RWPE2 (cell line): ENCODE measurements at regions not wholly inside any gene's neighbourhood (a gene's known extent, or its start where the extent isn't known, plus 50 kb on each side); places are given as distances from the start of the nearest gene placed in this dataset.

Experiments
- ATAC-seq: fragments of 200-7000 bp; cut with Tn5 transposase; 3 replicates; pipeline ENCODE4 v1.9.1; 2021; ENCODE audit warnings: low read depth
- DNase-seq: peaks from one replicate; pipeline ENCODE4 v3.0.0-alpha.2; 2020; ENCODE audit warnings: low spot score
- H3K27ac ChIP-seq: fragments of 450-650 bp; 2 replicates; pipeline ENCODE4 v1.5.1; 2017; ENCODE audit warnings: mild to moderate bottlenecking; ENCODE audit not compliant: poor library complexity, severe bottlenecking
- H3K27me3 ChIP-seq: fragments of 250-450 bp; sonication (Bioruptor Pico); 2 replicates; pipeline ENCODE4 v1.5.1; 2021; ENCODE audit warnings: mild to moderate bottlenecking, moderate library complexity; ENCODE audit not compliant: insufficient read depth, poor library complexity, severe bottlenecking
- H3K36me3 ChIP-seq: fragments of 250-450 bp; sonication (Bioruptor Pico); 2 replicates; pipeline ENCODE4 v1.5.1; 2020; ENCODE audit warnings: low read depth, mild to moderate bottlenecking, moderate library complexity
- H3K4me1 ChIP-seq: fragments of 250-450 bp; sonication (Bioruptor Pico); 2 replicates; pipeline ENCODE4 v1.5.1; 2021; ENCODE audit warnings: mild to moderate bottlenecking, moderate library complexity; ENCODE audit not compliant: insufficient read depth, poor library complexity, severe bottlenecking
- H3K4me3 ChIP-seq: fragments of 250-450 bp; sonication (Bioruptor Pico); 2 replicates; pipeline ENCODE4 v1.5.1; 2021; ENCODE audit warnings: mild to moderate bottlenecking, moderate library complexity; ENCODE audit not compliant: severe bottlenecking
- H3K9me3 ChIP-seq: fragments of 250-450 bp; sonication (Bioruptor Pico); 2 replicates; pipeline ENCODE4 v1.5.1; 2021; ENCODE audit warnings: mild to moderate bottlenecking, moderate library complexity; ENCODE audit not compliant: severe bottlenecking
- TF ChIP-seq, protein P1 (sequence below): fragments of 450-650 bp; IDR thresholded peaks from one replicate; pipeline ENCODE4 v1.5.1; 2017; ENCODE audit warnings: mild to moderate bottlenecking, moderate library complexity; ENCODE audit not compliant: poor library complexity, severe bottlenecking

DNA sequence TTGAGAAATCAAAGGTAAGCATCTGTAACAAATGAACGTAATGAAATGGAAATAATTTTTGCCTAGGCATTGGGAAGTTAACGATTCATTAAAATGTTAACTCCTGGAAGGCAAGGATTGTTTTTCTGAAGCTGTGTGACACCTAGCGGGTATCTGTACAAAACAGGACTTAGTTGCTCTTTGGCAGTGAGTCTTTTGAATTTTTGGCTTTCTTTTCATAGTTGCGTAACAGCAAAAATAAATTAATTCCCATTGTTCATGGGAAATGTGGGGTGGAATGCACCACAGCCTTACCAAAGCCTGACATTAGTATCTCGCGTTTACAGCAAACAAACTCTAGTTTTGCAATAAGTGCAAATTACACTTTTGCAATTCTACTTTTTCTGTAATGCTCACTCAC lies 92.7 kb upstream of the DTNBP1 start:
- Histone ChIP-seq H3K27me3 (no peaks in the 10 kb centered on the region), H3K4me3 (no peak overlapping the region), H3K36me3 (no peaks in the 10 kb centered on the region), H3K4me1 (no peaks in the 10 kb centered on the region), H3K9me3 (no peaks in the 10 kb centered on the region), H3K27ac (no peak overlapping the region)
- TF ChIP-seq, protein P1, sequence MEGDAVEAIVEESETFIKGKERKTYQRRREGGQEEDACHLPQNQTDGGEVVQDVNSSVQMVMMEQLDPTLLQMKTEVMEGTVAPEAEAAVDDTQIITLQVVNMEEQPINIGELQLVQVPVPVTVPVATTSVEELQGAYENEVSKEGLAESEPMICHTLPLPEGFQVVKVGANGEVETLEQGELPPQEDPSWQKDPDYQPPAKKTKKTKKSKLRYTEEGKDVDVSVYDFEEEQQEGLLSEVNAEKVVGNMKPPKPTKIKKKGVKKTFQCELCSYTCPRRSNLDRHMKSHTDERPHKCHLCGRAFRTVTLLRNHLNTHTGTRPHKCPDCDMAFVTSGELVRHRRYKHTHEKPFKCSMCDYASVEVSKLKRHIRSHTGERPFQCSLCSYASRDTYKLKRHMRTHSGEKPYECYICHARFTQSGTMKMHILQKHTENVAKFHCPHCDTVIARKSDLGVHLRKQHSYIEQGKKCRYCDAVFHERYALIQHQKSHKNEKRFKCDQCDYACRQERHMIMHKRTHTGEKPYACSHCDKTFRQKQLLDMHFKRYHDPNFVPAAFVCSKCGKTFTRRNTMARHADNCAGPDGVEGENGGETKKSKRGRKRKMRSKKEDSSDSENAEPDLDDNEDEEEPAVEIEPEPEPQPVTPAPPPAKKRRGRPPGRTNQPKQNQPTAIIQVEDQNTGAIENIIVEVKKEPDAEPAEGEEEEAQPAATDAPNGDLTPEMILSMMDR: no peak
- no peak for ATAC-seq
- no peak for DNase-seq

DNA sequence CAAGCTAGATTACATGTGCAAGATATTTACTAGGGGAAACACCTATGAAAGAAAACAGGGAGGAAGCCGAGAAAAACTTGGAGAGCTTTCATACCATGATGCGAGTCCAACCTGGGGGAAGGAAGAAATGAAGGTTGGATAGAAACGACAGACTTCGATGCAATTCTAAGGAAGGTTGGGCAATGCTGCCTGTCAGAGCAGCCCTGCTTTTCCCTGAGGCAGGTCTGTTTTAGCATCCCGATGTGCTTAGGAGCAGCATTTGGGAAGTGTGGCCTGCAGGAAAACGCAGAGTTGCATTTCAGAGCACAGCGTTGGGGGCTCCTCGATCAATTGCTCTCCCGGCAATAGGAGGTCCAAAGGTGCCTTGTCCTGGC lies 91.9 kb upstream of the DTNBP1 start:
- Histone ChIP-seq H3K9me3 (no peaks in the 10 kb centered on the region), H3K4me1 (no peaks in the 10 kb centered on the region), H3K36me3 (no peaks in the 10 kb centered on the region), H3K4me3 (no peak overlapping the region), H3K27ac (no peak overlapping the region), H3K27me3 (no peaks in the 10 kb centered on the region)
- no peak for DNase-seq
- TF ChIP-seq, protein P1: no peak
- no peak for ATAC-seq

DNA sequence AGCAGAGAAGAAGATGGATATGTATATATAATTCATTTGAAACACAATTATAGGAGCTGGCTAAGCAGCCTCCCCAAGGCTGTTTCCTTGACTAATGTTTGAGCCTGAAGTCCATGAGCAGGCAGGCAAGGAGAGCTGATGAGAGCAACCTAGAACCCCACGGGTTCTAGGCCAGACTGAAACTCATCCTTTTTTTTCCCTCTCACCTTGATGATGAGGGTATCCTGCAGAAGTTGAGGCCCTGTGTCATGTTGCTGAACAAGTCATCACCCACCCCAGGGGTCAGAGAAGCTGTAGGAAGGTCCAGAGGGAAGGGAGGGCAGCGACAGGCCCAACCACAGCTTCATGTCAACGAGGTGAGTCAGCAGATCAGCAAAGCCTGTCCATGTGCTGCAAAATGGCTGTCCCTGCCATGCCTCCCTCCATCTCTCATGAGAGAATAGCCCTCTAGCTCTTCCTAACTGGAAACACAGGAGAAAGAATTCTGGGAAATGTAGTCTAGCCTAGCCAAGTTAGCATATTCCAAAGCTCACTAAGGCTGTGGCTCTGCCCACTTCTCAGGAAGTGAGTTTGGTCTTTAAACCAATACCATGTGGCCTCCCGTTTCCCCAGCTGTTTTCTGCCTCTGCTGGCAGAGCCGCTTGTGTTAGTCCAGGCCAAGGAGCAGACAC lies 91.3 kb upstream of the DTNBP1 start:
- Histone ChIP-seq H3K27ac (no peak overlapping the region), H3K27me3 (no peaks in the 10 kb centered on the region), H3K36me3 (no peaks in the 10 kb centered on the region), H3K4me1 (no peaks in the 10 kb centered on the region), H3K9me3 (no peaks in the 10 kb centered on the region), H3K4me3 (no peak overlapping the region)
- no peak for DNase-seq
- ATAC-seq: no peak
- TF ChIP-seq, protein P1: no peak

DNA sequence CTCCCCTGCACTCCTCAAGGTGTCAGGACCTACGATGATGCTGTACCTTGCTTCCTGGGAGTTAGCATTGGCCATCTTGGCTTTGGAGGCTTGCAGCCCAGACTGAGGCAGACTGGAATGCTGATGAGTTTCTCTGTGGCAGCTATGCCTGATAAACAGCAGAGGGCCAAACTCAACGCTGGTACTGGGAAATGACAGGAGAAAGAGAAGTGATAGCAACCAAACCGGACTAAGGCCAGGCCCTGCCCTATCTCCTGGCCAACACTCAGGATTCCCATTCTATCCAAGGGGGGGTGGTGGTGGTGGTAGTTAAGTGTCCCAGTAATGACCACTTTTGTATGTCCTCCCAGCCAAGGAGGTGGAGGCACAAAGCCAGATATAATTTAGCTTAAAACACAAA lies 90.0 kb upstream of the DTNBP1 start:
- H3K4me3 ChIP-seq: no peak overlapping the region
- no peaks in the 10 kb centered on the region for H3K36me3 ChIP-seq
- no peaks in the 10 kb centered on the region for H3K9me3 ChIP-seq
- H3K27me3 ChIP-seq: no peaks in the 10 kb centered on the region
- ATAC-seq (no peak), DNase-seq (no peak)
- H3K4me1 ChIP-seq: no peaks in the 10 kb centered on the region
- TF ChIP-seq, protein P1: no peak
- no peak overlapping the region for H3K27ac ChIP-seq

DNA sequence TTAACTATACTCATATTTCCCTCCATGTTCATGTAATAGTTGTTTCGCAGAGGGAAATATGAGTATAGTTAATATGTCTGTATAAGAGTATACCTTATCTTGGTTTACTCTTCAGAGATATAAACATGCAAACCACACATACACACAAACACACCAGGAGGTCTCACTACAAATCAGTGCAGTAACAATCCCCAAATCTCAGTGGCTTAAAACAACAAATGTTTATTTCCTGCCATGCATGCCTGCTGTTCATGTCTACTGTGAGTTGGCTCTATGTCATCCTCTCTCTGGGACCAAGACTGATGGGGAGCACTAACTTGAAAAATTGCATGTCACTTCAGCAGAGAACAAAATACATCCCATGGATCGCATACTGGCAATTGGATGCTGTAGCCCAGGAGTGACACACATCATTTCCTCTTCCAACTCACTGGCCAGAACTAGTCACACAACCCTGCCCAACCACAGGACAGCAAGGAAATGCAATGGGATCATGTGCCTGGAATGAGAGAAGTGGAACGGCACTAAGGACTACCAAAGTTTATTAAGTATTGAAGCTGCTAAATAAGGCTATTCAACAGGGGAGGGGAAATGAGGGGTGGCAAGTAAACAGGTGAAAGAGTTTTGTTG lies 89.0 kb upstream of the DTNBP1 start:
- ATAC-seq (no peak), DNase-seq (no peak)
- Histone ChIP-seq H3K4me3 (no peak overlapping the region), H3K9me3 (no peaks in the 10 kb centered on the region), H3K4me1 (no peaks in the 10 kb centered on the region), H3K27ac (no peak overlapping the region), H3K27me3 (no peaks in the 10 kb centered on the region), H3K36me3 (no peaks in the 10 kb centered on the region)
- TF ChIP-seq, protein P1: no peak
